ENCODE measurements at regions not wholly inside any gene's neighbourhood (a gene's known extent, or its start where the extent isn't known, plus 50 kb on each side); places are given as distances from the start of the nearest gene placed in this dataset.

DNA sequence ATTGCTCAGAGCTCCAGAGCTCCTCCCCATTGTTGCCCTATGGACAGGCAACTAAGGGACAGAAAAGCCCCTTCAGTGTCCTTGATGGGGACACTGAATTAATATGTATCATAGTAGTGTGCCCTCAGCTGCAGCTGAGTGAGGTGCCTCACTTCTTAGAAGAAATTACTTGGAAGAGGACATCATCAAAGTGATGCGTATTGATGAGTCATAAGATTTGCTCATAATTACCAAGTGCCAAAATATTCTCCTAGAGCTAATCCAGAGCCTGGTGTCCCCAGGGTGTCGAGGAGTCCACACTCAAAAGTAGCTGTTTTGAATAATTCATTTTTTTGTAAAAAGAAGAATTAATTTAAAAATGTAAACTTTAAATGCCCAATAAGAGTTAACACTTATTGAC, 200.7 kb upstream of the SEMA6D start:
- TF ChIP-seq CTCF (IDR thresholded peaks at IDR 0.05) (no peak), POLR2A (IDR thresholded peaks at IDR 0.05) (no peak)

All from uterus (tissue), 2 donors.